AG04449 (cell line): ENCODE measurements at regions not wholly inside any gene's neighbourhood (a gene's known extent, or its start where the extent isn't known, plus 50 kb on each side); places are given as distances from the start of the nearest gene placed in this dataset.

Experiments used
- CTCF ChIA-PET: fragments of 350-600 bp; formaldehyde crosslinking; extraction: SDS; loops from one replicate; lab custom pipeline; 2021; ENCODE audit warnings: antibody characterized with exemption; lab: Yijun Ruan, JAX
- POLR2A ChIA-PET: fragments of 400-600, 350-600 bp; formaldehyde crosslinking; extraction: SDS; loops from one replicate; lab custom pipeline; 2020; ENCODE audit warnings: antibody characterized with exemption, inconsistent platforms; lab: Yijun Ruan, JAX
- DNase-seq: peaks from one replicate; pipeline ENCODE4 v3.0.0-alpha.2; 2010; ENCODE audit warnings: low read depth, low spot score
- H3K4me3 ChIP-seq: 2 replicates; pipeline ENCODE4 v1.5.1; 2011; ENCODE audit warnings: low read depth, mild to moderate bottlenecking, control low read depth, low read length
- TF ChIP-seq, protein P1 (sequence below): IDR thresholded peaks from one replicate; pipeline ENCODE4 v1.5.1; 2011; ENCODE audit warnings: mild to moderate bottlenecking, moderate library complexity, low read length, control low read depth, inconsistent platforms; ENCODE audit not compliant: insufficient read depth; ENCODE audit errors: missing control alignments

- CTCF ChIA-PET, result no interaction called here
- TF ChIP-seq, protein P1, sequence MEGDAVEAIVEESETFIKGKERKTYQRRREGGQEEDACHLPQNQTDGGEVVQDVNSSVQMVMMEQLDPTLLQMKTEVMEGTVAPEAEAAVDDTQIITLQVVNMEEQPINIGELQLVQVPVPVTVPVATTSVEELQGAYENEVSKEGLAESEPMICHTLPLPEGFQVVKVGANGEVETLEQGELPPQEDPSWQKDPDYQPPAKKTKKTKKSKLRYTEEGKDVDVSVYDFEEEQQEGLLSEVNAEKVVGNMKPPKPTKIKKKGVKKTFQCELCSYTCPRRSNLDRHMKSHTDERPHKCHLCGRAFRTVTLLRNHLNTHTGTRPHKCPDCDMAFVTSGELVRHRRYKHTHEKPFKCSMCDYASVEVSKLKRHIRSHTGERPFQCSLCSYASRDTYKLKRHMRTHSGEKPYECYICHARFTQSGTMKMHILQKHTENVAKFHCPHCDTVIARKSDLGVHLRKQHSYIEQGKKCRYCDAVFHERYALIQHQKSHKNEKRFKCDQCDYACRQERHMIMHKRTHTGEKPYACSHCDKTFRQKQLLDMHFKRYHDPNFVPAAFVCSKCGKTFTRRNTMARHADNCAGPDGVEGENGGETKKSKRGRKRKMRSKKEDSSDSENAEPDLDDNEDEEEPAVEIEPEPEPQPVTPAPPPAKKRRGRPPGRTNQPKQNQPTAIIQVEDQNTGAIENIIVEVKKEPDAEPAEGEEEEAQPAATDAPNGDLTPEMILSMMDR, result no peak
- H3K4me3 ChIP-seq, result no peak overlapping the region
- DNase-seq, result no peak
- POLR2A ChIA-PET, result no interaction called here
These were observed 604.6 kb downstream of the MRPL39 start for GRCh38 chr21:25002676-25003075.

- no peak for DNase-seq
- POLR2A ChIA-PET, result no interaction called here
- H3K4me3 ChIP-seq, result no peak overlapping the region
- CTCF ChIA-PET, result no interaction called here
- TF ChIP-seq, protein P1, result no peak
These were observed 612.1 kb downstream of the MRPL39 start for GRCh38 chr21:24995216-24995615.

- TF ChIP-seq, protein P1, result no peak
- H3K4me3 ChIP-seq, result no peak overlapping the region
- no peak for DNase-seq
- CTCF ChIA-PET, result no interaction called here
- POLR2A ChIA-PET, result no interaction called here
These were observed 612.6 kb downstream of the MRPL39 start for GRCh38 chr21:24994717-24995116.

DNA sequence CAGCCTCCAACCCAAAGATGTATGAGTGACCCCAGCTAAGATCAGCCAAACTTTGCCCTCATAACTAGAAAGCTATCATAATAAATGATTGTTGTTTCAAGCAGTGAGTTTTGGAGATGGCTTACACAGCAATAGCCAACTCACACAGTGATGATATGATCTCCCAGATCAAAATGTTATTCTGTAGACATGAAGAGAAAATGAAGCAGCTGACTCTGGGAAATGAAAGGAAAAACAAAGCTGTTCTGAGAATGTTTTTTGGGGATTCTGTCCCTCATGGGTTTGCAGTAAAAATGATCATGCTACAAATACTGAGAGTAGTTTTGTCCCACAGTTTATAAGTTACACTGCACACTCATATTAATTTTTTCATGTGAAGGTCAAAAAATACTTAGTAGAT, 617.8 kb downstream of the MRPL39 start:
- no peak overlapping the region for H3K4me3 ChIP-seq
- TF ChIP-seq, protein P1, result no peak
- ChIA-PET POLR2A (no interaction called here), CTCF (no interaction called here)
- DNase-seq, result no peak

GRCh38 chr21:24988941-24989340, 618.3 kb downstream of the MRPL39 start:
- POLR2A ChIA-PET, result no interaction called here
- DNase-seq, result no peak
- CTCF ChIA-PET, result no interaction called here
- TF ChIP-seq, protein P1, result no peak
- no peak overlapping the region for H3K4me3 ChIP-seq

DNA sequence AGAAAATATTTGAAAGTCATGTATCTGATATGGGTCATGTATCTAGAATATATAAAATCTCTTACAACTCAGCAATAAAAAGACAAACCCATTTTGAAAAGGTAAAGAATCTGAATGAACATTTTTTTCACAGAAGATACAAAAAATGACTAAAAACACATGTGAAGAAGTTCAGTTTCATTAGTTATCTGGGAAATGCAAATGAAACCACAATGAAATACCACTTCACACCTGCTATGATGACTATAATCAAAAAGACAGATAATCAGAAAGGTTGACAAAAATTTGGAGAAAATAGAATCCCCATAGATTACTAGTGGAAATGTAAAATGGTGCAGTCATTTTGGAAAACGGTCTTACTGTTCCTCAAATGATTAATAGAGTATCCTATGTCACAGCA, 631.0 kb downstream of the MRPL39 start:
- TF ChIP-seq, protein P1, result no peak
- CTCF ChIA-PET, result no interaction called here
- no peak for DNase-seq
- no peak overlapping the region for H3K4me3 ChIP-seq
- POLR2A ChIA-PET, result no interaction called here
